ENCODE measurements at regions not wholly inside any gene's neighbourhood (a gene's known extent, or its start where the extent isn't known, plus 50 kb on each side); places are given as distances from the start of the nearest gene placed in this dataset. TPM values are rescaled to one million over a fixed set of nuclear protein-coding genes. Genes with fewer than 3 reads are reported as not detected.

Small RNAs in the stretch of these regions (small RNA-seq; reads per million reads assigned to genes)
- gene RF00263 (not detected), gene RF00411 (not detected), gene RF00440 (not detected), gene RF02271 (not detected), gene RPL18AP17 (not detected)
